ENCODE measurements at regions not wholly inside any gene's neighbourhood (a gene's known extent, or its start where the extent isn't known, plus 50 kb on each side); places are given as distances from the start of the nearest gene placed in this dataset.

DNA sequence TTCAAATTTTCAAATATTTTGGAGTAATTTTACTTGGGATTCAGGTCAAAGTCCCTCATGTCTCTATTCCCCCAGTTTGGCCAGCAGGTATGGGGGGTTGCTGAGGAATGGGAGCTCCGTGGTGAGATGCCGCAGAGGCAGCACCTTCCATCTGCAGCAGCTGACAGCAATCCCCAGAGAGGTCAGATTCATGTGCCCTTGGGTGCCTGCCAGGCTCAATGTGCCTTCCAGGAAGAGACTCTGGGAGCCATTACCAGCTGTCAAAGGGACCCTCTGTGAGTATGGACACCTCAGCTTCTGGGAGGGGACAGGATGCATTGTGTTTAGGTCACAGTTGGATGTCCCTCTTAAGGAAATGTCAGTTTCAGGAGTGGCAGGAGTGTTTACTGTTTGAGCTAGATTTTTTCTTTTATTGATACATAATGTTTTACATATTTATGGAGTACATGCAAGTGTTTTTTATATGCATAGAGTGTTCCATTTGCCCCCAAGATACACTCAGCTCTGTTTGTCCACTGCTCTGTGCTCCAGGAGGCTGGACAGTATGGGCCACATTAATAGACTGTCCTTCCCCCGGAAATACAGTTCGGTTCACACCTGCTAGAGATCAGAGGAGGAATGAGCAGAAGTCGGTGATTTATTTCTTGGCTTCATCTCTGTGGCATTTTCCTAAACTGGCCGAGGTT, 75.3 kb upstream of the GRB10 start:
- DNase-seq (ENCODE audit: low read depth): no peak
- no peak overlapping the region for H3K27ac ChIP-seq (ENCODE audit: low read depth, low read length)
- H3K27ac Mint-ChIP-seq (ENCODE audit: unreplicated experiment): no peak overlapping the region
- FAIRE-seq: no peak
- no peaks in the 10 kb centered on the region for H3K4me1 ChIP-seq (ENCODE audit: insufficient read depth, low read length)
- no peak overlapping the region for H3K4me3 Mint-ChIP-seq (ENCODE audit: unreplicated experiment)
- H3K27me3 Mint-ChIP-seq (ENCODE audit: low read depth, unreplicated experiment): peaks cover 49% of the 10 kb centered on the region
- no peak overlapping the region for H3K4me3 ChIP-seq (ENCODE audit: insufficient read depth, low read depth, low read length)
- TF ChIP-seq EZH2 (IDR thresholded peaks at IDR 0.05; ENCODE audit: insufficient read depth, low read length): no peak
- TF ChIP-seq, protein P1, sequence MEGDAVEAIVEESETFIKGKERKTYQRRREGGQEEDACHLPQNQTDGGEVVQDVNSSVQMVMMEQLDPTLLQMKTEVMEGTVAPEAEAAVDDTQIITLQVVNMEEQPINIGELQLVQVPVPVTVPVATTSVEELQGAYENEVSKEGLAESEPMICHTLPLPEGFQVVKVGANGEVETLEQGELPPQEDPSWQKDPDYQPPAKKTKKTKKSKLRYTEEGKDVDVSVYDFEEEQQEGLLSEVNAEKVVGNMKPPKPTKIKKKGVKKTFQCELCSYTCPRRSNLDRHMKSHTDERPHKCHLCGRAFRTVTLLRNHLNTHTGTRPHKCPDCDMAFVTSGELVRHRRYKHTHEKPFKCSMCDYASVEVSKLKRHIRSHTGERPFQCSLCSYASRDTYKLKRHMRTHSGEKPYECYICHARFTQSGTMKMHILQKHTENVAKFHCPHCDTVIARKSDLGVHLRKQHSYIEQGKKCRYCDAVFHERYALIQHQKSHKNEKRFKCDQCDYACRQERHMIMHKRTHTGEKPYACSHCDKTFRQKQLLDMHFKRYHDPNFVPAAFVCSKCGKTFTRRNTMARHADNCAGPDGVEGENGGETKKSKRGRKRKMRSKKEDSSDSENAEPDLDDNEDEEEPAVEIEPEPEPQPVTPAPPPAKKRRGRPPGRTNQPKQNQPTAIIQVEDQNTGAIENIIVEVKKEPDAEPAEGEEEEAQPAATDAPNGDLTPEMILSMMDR (IDR thresholded peaks at IDR 0.05; ENCODE audit: insufficient read depth, low read depth, low read length): no peak
- no peaks in the 10 kb centered on the region for H3K9me3 ChIP-seq (ENCODE audit: insufficient read depth, low read depth, low read length)
- no peaks in the 10 kb centered on the region for H3K27me3 ChIP-seq (ENCODE audit: insufficient read depth, low read length)
- H3K4me2 ChIP-seq (ENCODE audit: low read length): no peak overlapping the region
- H3K4me1 Mint-ChIP-seq (ENCODE audit: low read depth, unreplicated experiment): no peaks in the 10 kb centered on the region
- H3K9ac ChIP-seq (ENCODE audit: low read length): no peak overlapping the region
- no peaks in the 10 kb centered on the region for H4K20me1 ChIP-seq (ENCODE audit: insufficient read depth, low read length)
- no peaks in the 10 kb centered on the region for H3K36me3 ChIP-seq (ENCODE audit: insufficient read depth, low read length)
- no peak overlapping the region for H2AFZ ChIP-seq (ENCODE audit: low read depth, low read length)
- H3K36me3 Mint-ChIP-seq (ENCODE audit: low read depth, unreplicated experiment): peaks cover 4% of the 10 kb centered on the region
- peaks cover 3% of the 10 kb centered on the region for H3K9me3 Mint-ChIP-seq (ENCODE audit: unreplicated experiment)
- H3K79me2 ChIP-seq (ENCODE audit: insufficient read depth, low read length): no peaks in the 10 kb centered on the region

DNA sequence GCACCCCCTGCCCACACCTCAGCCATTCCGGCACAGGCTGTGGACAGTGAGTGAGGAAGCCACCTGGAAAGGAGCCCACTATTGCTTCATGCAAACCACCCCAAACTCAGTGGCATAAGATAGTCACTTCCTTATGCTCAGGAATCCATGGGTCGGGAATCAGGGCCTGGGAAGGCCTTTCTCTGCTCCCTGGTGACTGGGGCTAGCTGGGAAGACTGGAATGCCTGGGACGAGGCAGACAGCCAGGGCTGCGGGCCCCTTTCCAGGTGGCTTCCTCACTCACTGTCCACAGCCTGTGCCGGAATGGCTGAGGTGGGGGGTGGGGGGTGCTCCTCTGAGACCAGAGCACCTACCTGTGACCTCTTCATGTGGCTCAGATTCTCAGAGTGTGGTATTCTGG, 74.1 kb upstream of the GRB10 start:
- Mint-ChIP-seq H3K36me3 (ENCODE audit: low read depth, unreplicated experiment) (peaks cover 4% of the 10 kb centered on the region), H3K9me3 (ENCODE audit: unreplicated experiment) (peaks cover 3% of the 10 kb centered on the region), H3K4me1 (ENCODE audit: low read depth, unreplicated experiment) (no peaks in the 10 kb centered on the region), H3K27ac (ENCODE audit: unreplicated experiment) (no peak overlapping the region), H3K4me3 (ENCODE audit: unreplicated experiment) (no peak overlapping the region), H3K27me3 (ENCODE audit: low read depth, unreplicated experiment) (peaks cover 49% of the 10 kb centered on the region)
- no peak overlapping the region for H3K9ac ChIP-seq (ENCODE audit: low read length)
- peak; percentile 23 for DNase-seq (ENCODE audit: low read depth)
- H3K9me3 ChIP-seq (ENCODE audit: insufficient read depth, low read depth, low read length): no peaks in the 10 kb centered on the region
- no peaks in the 10 kb centered on the region for H3K79me2 ChIP-seq (ENCODE audit: insufficient read depth, low read length)
- H3K27me3 ChIP-seq (ENCODE audit: insufficient read depth, low read length): no peaks in the 10 kb centered on the region
- no peak for TF ChIP-seq EZH2 (IDR thresholded peaks at IDR 0.05; ENCODE audit: insufficient read depth, low read length)
- TF ChIP-seq, protein P1 (IDR thresholded peaks at IDR 0.05; ENCODE audit: insufficient read depth, low read depth, low read length): no peak
- peaks cover 3% of the 10 kb centered on the region for H3K4me1 ChIP-seq (ENCODE audit: insufficient read depth, low read length)
- no peak overlapping the region for H2AFZ ChIP-seq (ENCODE audit: low read depth, low read length)
- H3K4me3 ChIP-seq (ENCODE audit: insufficient read depth, low read depth, low read length): no peak overlapping the region
- no peaks in the 10 kb centered on the region for H3K36me3 ChIP-seq (ENCODE audit: insufficient read depth, low read length)
- no peaks in the 10 kb centered on the region for H4K20me1 ChIP-seq (ENCODE audit: insufficient read depth, low read length)
- no peak for FAIRE-seq
- H3K27ac ChIP-seq (ENCODE audit: low read depth, low read length): no peak overlapping the region
- no peak overlapping the region for H3K4me2 ChIP-seq (ENCODE audit: low read length)

DNA sequence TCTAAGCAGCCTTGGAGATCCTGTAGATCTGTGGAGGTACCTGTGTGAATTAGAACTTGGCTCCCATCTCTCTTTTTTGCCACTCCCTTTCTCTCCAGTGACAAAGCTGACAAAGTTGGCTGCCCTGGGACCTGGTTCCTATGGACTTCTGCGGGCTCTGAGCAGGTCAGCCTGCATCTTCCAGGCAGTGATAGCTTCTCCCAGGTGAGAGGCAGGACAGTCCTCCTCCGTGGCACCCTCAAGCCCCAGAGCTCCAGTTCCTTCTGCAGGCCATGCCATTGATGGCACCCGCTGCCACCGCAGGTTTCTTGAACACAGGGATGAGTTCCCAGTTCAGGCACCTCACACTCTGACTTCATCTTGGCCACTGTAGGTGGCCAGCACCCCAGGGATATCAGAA, 73.5 kb upstream of the GRB10 start:
- Histone ChIP-seq H3K9ac (ENCODE audit: low read length) (no peak overlapping the region), H3K27me3 (ENCODE audit: insufficient read depth, low read length) (no peaks in the 10 kb centered on the region), H3K79me2 (ENCODE audit: insufficient read depth, low read length) (no peaks in the 10 kb centered on the region), H3K4me2 (ENCODE audit: low read length) (no peak overlapping the region), H4K20me1 (ENCODE audit: insufficient read depth, low read length) (no peaks in the 10 kb centered on the region), H3K4me3 (ENCODE audit: insufficient read depth, low read depth, low read length) (no peak overlapping the region), H3K9me3 (ENCODE audit: insufficient read depth, low read depth, low read length) (no peaks in the 10 kb centered on the region), H2AFZ (ENCODE audit: low read depth, low read length) (no peak overlapping the region), H3K36me3 (ENCODE audit: insufficient read depth, low read length) (no peaks in the 10 kb centered on the region), H3K27ac (ENCODE audit: low read depth, low read length) (no peak overlapping the region), H3K4me1 (ENCODE audit: insufficient read depth, low read length) (peaks cover 8% of the 10 kb centered on the region)
- peaks cover 49% of the 10 kb centered on the region for H3K27me3 Mint-ChIP-seq (ENCODE audit: low read depth, unreplicated experiment)
- H3K27ac Mint-ChIP-seq (ENCODE audit: unreplicated experiment): no peak overlapping the region
- TF ChIP-seq, protein P1 (IDR thresholded peaks at IDR 0.05; ENCODE audit: insufficient read depth, low read depth, low read length): no peak
- no peak for TF ChIP-seq EZH2 (IDR thresholded peaks at IDR 0.05; ENCODE audit: insufficient read depth, low read length)
- FAIRE-seq: no peak
- H3K4me3 Mint-ChIP-seq (ENCODE audit: unreplicated experiment): no peak overlapping the region
- peaks cover 3% of the 10 kb centered on the region for H3K9me3 Mint-ChIP-seq (ENCODE audit: unreplicated experiment)
- H3K4me1 Mint-ChIP-seq (ENCODE audit: low read depth, unreplicated experiment): no peaks in the 10 kb centered on the region
- no peak for DNase-seq (ENCODE audit: low read depth)
- H3K36me3 Mint-ChIP-seq (ENCODE audit: low read depth, unreplicated experiment): peaks cover 4% of the 10 kb centered on the region
